IMR-90 (cell line): ENCODE measurements at regions not wholly inside any gene's neighbourhood (a gene's known extent, or its start where the extent isn't known, plus 50 kb on each side); places are given as distances from the start of the nearest gene placed in this dataset.

Source experiments
- ATAC-seq: fragments of 200-7000 bp; cut with Tn5 transposase; 2 replicates; pipeline ENCODE4 v1.9.1; 2020; ENCODE audit warnings: low read depth, mild to moderate bottlenecking, moderate library complexity
- BruUV-seq: library from RNA; stranded (reverse); fragments of 400-500 nt; replicated peaks from 2 replicates; lab custom pipeline; 2021; lab: Mats Ljungman, UMichigan
- CTCF ChIA-PET: fragments of 300-600 bp; formaldehyde crosslinking; extraction: SDS; loops from one replicate; lab custom pipeline; 2021; ENCODE audit warnings: antibody characterized with exemption; lab: Yijun Ruan, JAX
- POLR2A ChIA-PET: fragments of 300-600 bp; sonication (Branson Sonifier 250); formaldehyde crosslinking; loops from one replicate; lab custom pipeline; 2022; ENCODE audit warnings: antibody characterized with exemption; ENCODE audit not compliant: unreplicated experiment; lab: Charles Lee
- DNase-seq: peaks from one replicate; pipeline ENCODE4 v3.0.0; 2013
- H2AFZ ChIP-seq: replicated peaks from 2 replicates; pipeline ENCODE3; 2013; ENCODE audit warnings: low read length, mild to moderate bottlenecking; ENCODE audit not compliant: poor library complexity
- H2AK5ac ChIP-seq: 2 replicates; pipeline ENCODE4 v1.6.1; 2013; ENCODE audit warnings: low read depth, low read length, inconsistent platforms
- H2AK9ac ChIP-seq: replicated peaks from 2 replicates; pipeline ENCODE3; 2013; ENCODE audit warnings: mild to moderate bottlenecking, low read depth, low read length, moderate library complexity; ENCODE audit not compliant: poor library complexity
- H2BK120ac ChIP-seq: 2 replicates; pipeline ENCODE4 v1.6.1; 2013; ENCODE audit warnings: low read depth, low read length, inconsistent platforms
- H2BK15ac ChIP-seq: 3 replicates; pipeline ENCODE4 v1.6.1; 2013; ENCODE audit warnings: low read depth, low read length, inconsistent platforms
- H2BK20ac ChIP-seq: 2 replicates; pipeline ENCODE4 v1.6.1; 2013; ENCODE audit warnings: low read depth, mild to moderate bottlenecking, inconsistent platforms, low read length, moderate library complexity
- H2BK5ac ChIP-seq: 2 replicates; pipeline ENCODE4 v1.6.1; 2013; ENCODE audit warnings: mild to moderate bottlenecking, low read depth, low read length, inconsistent platforms; ENCODE audit not compliant: poor library complexity, severe bottlenecking
- H3K14ac ChIP-seq: replicated peaks from 2 replicates; pipeline ENCODE4 v1.6.1; 2013; ENCODE audit warnings: low read depth, low read length, inconsistent platforms
- H3K18ac ChIP-seq: 2 replicates; pipeline ENCODE4 v1.6.1; 2013; ENCODE audit warnings: low read depth, low read length, control low read depth
- H3K23ac ChIP-seq: 2 replicates; pipeline ENCODE4 v1.6.1; 2013; ENCODE audit warnings: low read depth, low read length, inconsistent platforms
- H3K27ac ChIP-seq: 2 replicates; pipeline ENCODE4 v1.5.1; 2013; ENCODE audit warnings: mild to moderate bottlenecking, control low read depth, low read length; ENCODE audit not compliant: insufficient read depth
- H3K27me3 ChIP-seq: 2 replicates; pipeline ENCODE4 v1.6.1; 2013; ENCODE audit warnings: low read length; ENCODE audit not compliant: control insufficient read depth, insufficient read depth
- H3K36me3 ChIP-seq: 2 replicates; pipeline ENCODE4 v1.6.1; 2013; ENCODE audit warnings: low read length, mixed read lengths; ENCODE audit not compliant: control insufficient read depth, insufficient read depth
- H3K4ac ChIP-seq: 2 replicates; pipeline ENCODE4 v1.6.1; 2013; ENCODE audit warnings: low read depth, low read length, inconsistent platforms
- H3K4me1 ChIP-seq: 2 replicates; pipeline ENCODE4 v1.6.1; 2013; ENCODE audit warnings: low read length, mixed read lengths; ENCODE audit not compliant: control insufficient read depth, insufficient read depth
- H3K4me2 ChIP-seq: 2 replicates; pipeline ENCODE4 v1.6.1; 2013; ENCODE audit warnings: low read depth, mild to moderate bottlenecking, control low read depth, low read length, moderate library complexity
- H3K4me3 ChIP-seq: 2 replicates; pipeline ENCODE4 v1.5.1; 2013; ENCODE audit warnings: low read depth, mild to moderate bottlenecking, control low read depth, low read length, moderate library complexity; ENCODE audit not compliant: insufficient read depth
- H3K56ac ChIP-seq: 2 replicates; pipeline ENCODE4 v1.6.1; 2013; ENCODE audit warnings: low read length, inconsistent platforms; ENCODE audit not compliant: insufficient read depth; ENCODE audit errors: extremely low read depth
- H3K79me1 ChIP-seq, 2 experiments: 2 replicates each; pipeline ENCODE4 v1.6.1; 2013; ENCODE audit warnings: low read length in 2 of 2, inconsistent platforms in 1 of 2, low read depth in 1 of 2
- H3K9ac ChIP-seq: 2 replicates; pipeline ENCODE4 v1.6.1; 2013; ENCODE audit warnings: low read depth, low read length, control low read depth
- H3K9me1 ChIP-seq: 2 replicates; pipeline ENCODE4 v1.6.1; 2013; ENCODE audit warnings: low read length, inconsistent platforms; ENCODE audit not compliant: insufficient read depth
- H3K9me3 ChIP-seq: 2 replicates; pipeline ENCODE4 v1.6.1; 2013; ENCODE audit warnings: low read length; ENCODE audit not compliant: control insufficient read depth, insufficient read depth
- H4K20me1 ChIP-seq: 2 replicates; pipeline ENCODE4 v1.6.1; 2013; ENCODE audit warnings: low read length, inconsistent platforms; ENCODE audit not compliant: insufficient read depth
- H4K5ac ChIP-seq: 2 replicates; pipeline ENCODE4 v1.6.1; 2013; ENCODE audit warnings: mild to moderate bottlenecking, low read depth, low read length, control low read depth
- H4K8ac ChIP-seq, 2 experiments: 2 replicates each; pipeline ENCODE4 v1.6.1; 2013; ENCODE audit warnings: low read depth in 2 of 2, low read length in 2 of 2, control low read depth in 1 of 2, inconsistent platforms in 1 of 2
- H4K91ac ChIP-seq: 2 replicates; pipeline ENCODE4 v1.6.1; 2013; ENCODE audit warnings: low read depth, low read length, inconsistent platforms; ENCODE audit not compliant: insufficient read depth
- CEBPB ChIP-seq: IDR thresholded peaks from 2 replicates; pipeline ENCODE4 v1.6.1; 2012; ENCODE audit warnings: low read depth, low read length, improper control_type of control experiment
- POLR2A ChIP-seq: IDR thresholded peaks from 2 replicates; pipeline ENCODE4 v1.6.1; 2012; ENCODE audit warnings: mild to moderate bottlenecking, low read depth, low read length
- WGBS, 2 experiments: methylation state at CpG; one replicate each; pipeline versions ENCODE4 v1.1.5 to v1.1.7; 2013; ENCODE audit warnings: missing lambda C conversion rate in 2 of 2; ENCODE audit not compliant: insufficient read length in 1 of 2; ENCODE audit errors: extremely low coverage in 2 of 2; 5-methylcytosine and 5-hydroxymethylcytosine counted together
- dilution Hi-C: fragments of 300-500 bp; cut with HindIII; formaldehyde crosslinking; loops from one replicate; pipeline ENCODE4 v1.14.3; 2018; ENCODE audit warnings: low sequenced_read_pairs; ENCODE audit not compliant: unreplicated experiment
- in situ Hi-C: fragments of 300-500 bp; cut with MboI; formaldehyde crosslinking; loops from 3 replicates; pipeline ENCODE4 v1.14.3; 2019; ENCODE audit warnings: low sequenced_read_pairs, inconsistent platforms, mixed read lengths
- intact Hi-C: fragments of 100-400 bp; cut with micrococcal nuclease; formaldehyde crosslinking; loops from 2 replicates; pipeline ENCODE4 v1.10.0; 2022
- TF ChIP-seq, protein P1 (sequence below): conservative IDR thresholded peaks from 2 replicates; pipeline ENCODE4 v1.5.1; 2012; ENCODE audit warnings: mild to moderate bottlenecking, low read depth, low read length, improper control_type of control experiment

DNA sequence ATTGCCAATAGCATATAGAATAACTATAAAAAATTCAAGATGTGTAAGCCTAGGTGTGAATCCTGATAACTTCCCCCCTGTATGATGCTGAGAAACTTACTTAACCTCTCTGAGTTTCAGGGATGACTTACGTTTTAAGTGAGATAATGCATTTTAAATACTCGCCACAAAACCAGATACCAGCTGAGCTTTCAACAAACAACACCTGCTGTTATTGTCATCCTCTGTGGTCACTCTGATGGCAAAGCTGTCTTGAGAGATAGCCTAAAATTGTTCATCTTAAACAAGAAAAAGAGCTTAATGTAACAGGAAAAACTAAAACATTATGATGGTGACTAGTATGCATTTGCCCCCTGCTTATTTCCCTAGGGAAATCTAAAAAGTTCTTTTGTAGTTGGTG, 131.5 kb downstream of the RAD51AP2 start:
- ChIA-PET CTCF (no interaction called here), POLR2A (no interaction called here)
- no peaks in the 10 kb centered on the region for H3K36me3 ChIP-seq
- no peaks in the 10 kb centered on the region for H3K9me3 ChIP-seq
- H3K27ac ChIP-seq = no peak overlapping the region
- H2BK120ac ChIP-seq = no peak overlapping the region
- no CpG with 5 or more reads among the region's 2 CpGs for WGBS, 2 experiments
- no peak overlapping the region for H4K91ac ChIP-seq
- no TSS peak for BruUV-seq
- ATAC-seq (no peak), DNase-seq (no peak)
- H2AK5ac ChIP-seq = no peak overlapping the region
- no peak overlapping the region for H3K4me3 ChIP-seq
- H2BK15ac ChIP-seq = no peak overlapping the region
- no peak overlapping the region for H2BK20ac ChIP-seq
- no peak overlapping the region for H2AK9ac ChIP-seq
- intact Hi-C loops = no loop called here
- no peak overlapping the region for H3K9ac ChIP-seq
- no peaks in the 10 kb centered on the region for H3K79me1 ChIP-seq
- TF ChIP-seq, protein P1, sequence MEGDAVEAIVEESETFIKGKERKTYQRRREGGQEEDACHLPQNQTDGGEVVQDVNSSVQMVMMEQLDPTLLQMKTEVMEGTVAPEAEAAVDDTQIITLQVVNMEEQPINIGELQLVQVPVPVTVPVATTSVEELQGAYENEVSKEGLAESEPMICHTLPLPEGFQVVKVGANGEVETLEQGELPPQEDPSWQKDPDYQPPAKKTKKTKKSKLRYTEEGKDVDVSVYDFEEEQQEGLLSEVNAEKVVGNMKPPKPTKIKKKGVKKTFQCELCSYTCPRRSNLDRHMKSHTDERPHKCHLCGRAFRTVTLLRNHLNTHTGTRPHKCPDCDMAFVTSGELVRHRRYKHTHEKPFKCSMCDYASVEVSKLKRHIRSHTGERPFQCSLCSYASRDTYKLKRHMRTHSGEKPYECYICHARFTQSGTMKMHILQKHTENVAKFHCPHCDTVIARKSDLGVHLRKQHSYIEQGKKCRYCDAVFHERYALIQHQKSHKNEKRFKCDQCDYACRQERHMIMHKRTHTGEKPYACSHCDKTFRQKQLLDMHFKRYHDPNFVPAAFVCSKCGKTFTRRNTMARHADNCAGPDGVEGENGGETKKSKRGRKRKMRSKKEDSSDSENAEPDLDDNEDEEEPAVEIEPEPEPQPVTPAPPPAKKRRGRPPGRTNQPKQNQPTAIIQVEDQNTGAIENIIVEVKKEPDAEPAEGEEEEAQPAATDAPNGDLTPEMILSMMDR = no peak
- TF ChIP-seq CEBPB = no peak
- no peak for TF ChIP-seq POLR2A
- H3K4me2 ChIP-seq = no peak overlapping the region
- H2BK5ac ChIP-seq = no peak overlapping the region
- dilution Hi-C loops = no loop called here
- no peak overlapping the region for H3K4ac ChIP-seq
- H3K27me3 ChIP-seq = no peaks in the 10 kb centered on the region
- no peak overlapping the region for H4K8ac ChIP-seq
- H2AFZ ChIP-seq = no peak overlapping the region
- no peaks in the 10 kb centered on the region for H3K4me1 ChIP-seq
- no peak overlapping the region for H3K14ac ChIP-seq
- H4K20me1 ChIP-seq = no peaks in the 10 kb centered on the region
- H4K5ac ChIP-seq = no peak overlapping the region
- no peaks in the 10 kb centered on the region for H3K9me1 ChIP-seq
- in situ Hi-C loops = no loop called here
- no peak overlapping the region for H3K56ac ChIP-seq
- H3K18ac ChIP-seq = no peak overlapping the region
- H3K23ac ChIP-seq = no peak overlapping the region
